H1 (cell line): ENCODE measurements at regions not wholly inside any gene's neighbourhood (a gene's known extent, or its start where the extent isn't known, plus 50 kb on each side); places are given as distances from the start of the nearest gene placed in this dataset.

ENCODE experiments used
- CTCF ChIA-PET: fragments of 300-600 bp; sonication (Branson Sonifier 250); formaldehyde crosslinking; loops from one replicate; lab custom pipeline; 2021; ENCODE audit not compliant: partially characterized antibody; lab: Charles Lee
- POLR2A ChIA-PET: fragments of 300-600 bp; sonication (Branson Sonifier 250); formaldehyde crosslinking; loops from one replicate; lab custom pipeline; 2021; ENCODE audit warnings: inconsistent platforms; ENCODE audit not compliant: partially characterized antibody; lab: Charles Lee
- DNase-seq, 2 experiments: peaks; one replicate each; pipeline versions ENCODE4 v3.0.0 to v3.0.0-alpha.2; 2010 to 2022; ENCODE audit warnings: low spot score in 2 of 2, low read depth in 1 of 2, mixed read lengths in 1 of 2
- FAIRE-seq: peaks from 2 replicates; lab custom pipeline; 2011; peaks lifted over from hg19 to GRCh38; lab: Jason Lieb, UNC
- H2AFZ ChIP-seq: 2 replicates; pipeline ENCODE4 v1.8.1; 2012; ENCODE audit warnings: low read length, inconsistent platforms
- H2AK5ac ChIP-seq: 2 replicates; pipeline ENCODE4 v1.6.1; 2013; ENCODE audit warnings: low read depth, low read length
- H2BK120ac ChIP-seq: replicated peaks from 2 replicates; pipeline ENCODE3; 2013; ENCODE audit warnings: low read depth, low read length, inconsistent platforms
- H2BK12ac ChIP-seq: 2 replicates; pipeline ENCODE4 v1.6.1; 2013; ENCODE audit warnings: low read depth, low read length
- H2BK15ac ChIP-seq: 2 replicates; pipeline ENCODE4 v1.6.1; 2013; ENCODE audit warnings: low read length
- H2BK20ac ChIP-seq: 2 replicates; pipeline ENCODE4 v1.6.1; 2013; ENCODE audit warnings: low read length
- H2BK5ac ChIP-seq: 2 replicates; pipeline ENCODE4 v1.6.1; 2013; ENCODE audit warnings: low read depth, low read length
- H3K14ac ChIP-seq: 2 replicates; pipeline ENCODE4 v1.6.1; 2013; ENCODE audit warnings: inconsistent platforms; ENCODE audit not compliant: insufficient read length
- H3K18ac ChIP-seq: 2 replicates; pipeline ENCODE4 v1.6.1; 2013; ENCODE audit warnings: low read length; ENCODE audit errors: extremely low read depth
- H3K23ac ChIP-seq: 2 replicates; pipeline ENCODE4 v1.6.1; 2013; ENCODE audit warnings: inconsistent platforms; ENCODE audit not compliant: insufficient read length
- H3K23me2 ChIP-seq: 2 replicates; pipeline ENCODE4 v1.6.1; 2013; ENCODE audit warnings: low read depth, low read length
- H3K27ac ChIP-seq: 2 replicates; pipeline ENCODE4 v1.6.1; 2011; ENCODE audit warnings: low read depth, low read length, inconsistent platforms
- H3K27me3 ChIP-seq, 4 experiments: replicated peaks in 1 of 4; 1 replicate in 1 of 4; 2 replicates in 3 of 4; pipeline versions ENCODE4 v1.6.1 to v1.8.1; 2011 to 2013; ENCODE audit warnings: low read length in 3 of 4, mild to moderate bottlenecking in 3 of 4, inconsistent platforms in 2 of 4, mixed read lengths in 2 of 4, moderate library complexity in 1 of 4; ENCODE audit not compliant: control insufficient read depth in 3 of 4, insufficient read depth in 3 of 4; ENCODE audit errors: extremely low read depth in 1 of 4
- H3K36me3 ChIP-seq, 4 experiments: 2 replicates each; pipeline versions ENCODE4 v1.6.1 to v1.8.1; 2011 to 2013; ENCODE audit warnings: mild to moderate bottlenecking in 4 of 4, low read length in 3 of 4, moderate library complexity in 2 of 4, control low read depth in 1 of 4, inconsistent platforms in 1 of 4; ENCODE audit not compliant: insufficient read depth in 4 of 4, control insufficient read depth in 2 of 4
- H3K4ac ChIP-seq: replicated peaks from 2 replicates; pipeline ENCODE3; 2013; ENCODE audit warnings: low read length, low read depth, mixed read lengths, inconsistent platforms; ENCODE audit not compliant: insufficient read length
- H3K4me1 ChIP-seq, 4 experiments: replicated peaks in 1 of 4; 1 replicate in 1 of 4; 2 replicates in 3 of 4; pipeline versions ENCODE4 v1.6.1 to v1.8.1; 2011 to 2013; ENCODE audit warnings: low read length in 3 of 4, inconsistent platforms in 2 of 4, mixed read lengths in 1 of 4; ENCODE audit not compliant: insufficient read depth in 4 of 4, control insufficient read depth in 3 of 4
- H3K4me2 ChIP-seq, 2 experiments: 2 replicates each; pipeline versions ENCODE4 v1.6.1 to v1.8.1; 2011 to 2013; ENCODE audit warnings: low read depth in 2 of 2, low read length in 2 of 2, control low read depth in 1 of 2, inconsistent platforms in 1 of 2, mild to moderate bottlenecking in 1 of 2; ENCODE audit not compliant: insufficient read depth in 1 of 2
- H3K4me3 ChIP-seq, 4 experiments: fragments of 200-600, 300-600 bp in 1 of 4; sonication (generic), shearing (Covaris generic), sonication (Bioruptor Twin) in 1 of 4; 2 replicates each; pipeline versions ENCODE4 v1.5.1 to v1.8.1; 2011 to 2016; ENCODE audit warnings: low read length in 4 of 4, low read depth in 3 of 4, control low read depth in 2 of 4, inconsistent platforms in 2 of 4, mild to moderate bottlenecking in 2 of 4, mixed read lengths in 1 of 4, moderate library complexity in 1 of 4; ENCODE audit not compliant: insufficient read depth in 2 of 4; ENCODE audit errors: extremely low read depth in 1 of 4
- H3K56ac ChIP-seq: replicated peaks from 2 replicates; pipeline ENCODE3; 2013; ENCODE audit warnings: low read depth, mild to moderate bottlenecking, mixed read lengths, low read length, inconsistent platforms; ENCODE audit not compliant: insufficient read length
- H3K79me1 ChIP-seq: 2 replicates; pipeline ENCODE4 v1.6.1; 2013; ENCODE audit warnings: low read depth, low read length, control low read depth
- H3K79me2 ChIP-seq, 2 experiments: 2 replicates each; pipeline versions ENCODE4 v1.6.1 to v1.8.1; 2012 to 2013; ENCODE audit warnings: low read length in 2 of 2, mild to moderate bottlenecking in 2 of 2, inconsistent platforms in 1 of 2; ENCODE audit not compliant: insufficient read depth in 2 of 2, control insufficient read depth in 1 of 2
- H3K9ac ChIP-seq, 4 experiments: replicated peaks in 1 of 4; 1 replicate in 1 of 4; 2 replicates in 3 of 4; pipeline versions ENCODE4 v1.6.1 to v1.8.1; 2011 to 2013; ENCODE audit warnings: low read depth in 3 of 4, low read length in 3 of 4, control low read depth in 2 of 4, mild to moderate bottlenecking in 2 of 4, moderate library complexity in 2 of 4, inconsistent platforms in 1 of 4; ENCODE audit errors: extremely low read depth in 1 of 4
- H3K9me3 ChIP-seq, 2 experiments: 2 replicates each; pipeline versions ENCODE4 v1.6.1 to v1.8.1; 2012 to 2013; ENCODE audit warnings: mild to moderate bottlenecking in 2 of 2, moderate library complexity in 2 of 2, control low read depth in 1 of 2, inconsistent platforms in 1 of 2, low read depth in 1 of 2, low read length in 1 of 2, mixed read lengths in 1 of 2; ENCODE audit not compliant: insufficient read depth in 2 of 2
- H4K20me1 ChIP-seq, 2 experiments: replicated peaks in 1 of 2; 2 replicates each; pipeline versions ENCODE3 to v1.8.1; 2011 to 2013; ENCODE audit warnings: inconsistent platforms in 2 of 2, low read length in 2 of 2, mild to moderate bottlenecking in 1 of 2; ENCODE audit not compliant: insufficient read depth in 2 of 2, control insufficient read depth in 1 of 2
- H4K5ac ChIP-seq: 2 replicates; pipeline ENCODE4 v1.6.1; 2013; ENCODE audit warnings: low read length, low read depth, mixed read lengths, inconsistent platforms; ENCODE audit not compliant: insufficient read length
- H4K8ac ChIP-seq: 2 replicates; pipeline ENCODE4 v1.8.0; 2013; ENCODE audit warnings: mild to moderate bottlenecking, moderate library complexity, low read length, inconsistent platforms; ENCODE audit not compliant: insufficient read depth; ENCODE audit errors: extremely low read depth
- H4K91ac ChIP-seq: replicated peaks from 2 replicates; pipeline ENCODE3; 2013; ENCODE audit warnings: low read length, mixed read lengths, inconsistent platforms; ENCODE audit not compliant: insufficient read length
- ATF3 ChIP-seq: IDR thresholded peaks from 2 replicates; pipeline ENCODE4 v1.6.1; 2011; ENCODE audit warnings: low read depth, mild to moderate bottlenecking, low read length; ENCODE audit not compliant: insufficient read depth
- BACH1 ChIP-seq: IDR thresholded peaks from 2 replicates; pipeline ENCODE4 v1.6.1; 2012; ENCODE audit warnings: low read length, improper control_type of control experiment
- BRCA1 ChIP-seq: IDR thresholded peaks from 2 replicates; pipeline ENCODE4 v1.6.1; 2012; ENCODE audit warnings: low read depth, low read length, improper control_type of control experiment
- CBX5 ChIP-seq: fragments of 300-800, 300-1000 bp; sonication (generic); IDR thresholded peaks from 2 replicates; pipeline ENCODE4 v1.7.1; 2016; ENCODE audit warnings: antibody characterized with exemption, low read length, low read depth
- KDM1A ChIP-seq: fragments of 200-600, 300-600 bp; sonication (generic); IDR thresholded peaks from 2 replicates; pipeline ENCODE4 v1.7.1; 2016; ENCODE audit warnings: mild to moderate bottlenecking, low read length, borderline replicate concordance
- RBBP5 ChIP-seq: IDR thresholded peaks from 2 replicates; pipeline ENCODE4 v1.7.1; 2012; ENCODE audit warnings: low read depth, mild to moderate bottlenecking, inconsistent platforms, low read length, moderate library complexity, borderline replicate concordance
- WGBS, 2 experiments: shearing (Covaris generic) in 1 of 2; methylation state at CpG; one replicate each; pipeline versions ENCODE4 v1.1.6 to v1.1.7; 2013 to 2015; ENCODE audit warnings: low lambda C conversion rate in 2 of 2, mixed read lengths in 2 of 2, inconsistent platforms in 1 of 2, low coverage in 1 of 2, missing lambda C conversion rate in 1 of 2; ENCODE audit not compliant: insufficient replicate concordance in 2 of 2, insufficient coverage in 1 of 2, insufficient read length in 1 of 2; ENCODE audit errors: extremely low coverage in 1 of 2, missing lambda C conversion rate in 1 of 2; 5-methylcytosine and 5-hydroxymethylcytosine counted together

GRCh38 chr3:127478922-127479321 lies 111.6 kb downstream of the TPRA1 start:
- whole genome bisulfite sequencing, 2 experiments, result 91% methylated on average over 7 of the region's 7 CpGs; no CpG with 5 or more reads in 1 of the 2 experiments
- no peak overlapping the region for H3K23ac ChIP-seq
- H3K4me3 ChIP-seq, result no peak overlapping the region
- no peak overlapping the region for H2AFZ ChIP-seq
- no peak overlapping the region for H2AK5ac ChIP-seq
- H3K23me2 ChIP-seq, result no peaks in the 10 kb centered on the region; the same call in 1 of the 2 replicates
- POLR2A ChIA-PET, result no interaction called here
- no peak overlapping the region for H3K9ac ChIP-seq
- H4K91ac ChIP-seq, result no peak overlapping the region
- H4K8ac ChIP-seq, result peak overlapping the region; percentile 16; the same call in 1 of the 2 replicates
- CTCF ChIA-PET, result interaction anchor here (0.7 to 1.1 kb wide), 3 partner anchors 9 to 65 kb away, joined by 3 read pairs; no protein-coding TSS in a partner anchor
- H3K27me3 ChIP-seq, result no peaks in the 10 kb centered on the region
- H2BK20ac ChIP-seq, result no peak overlapping the region
- no peak overlapping the region for H3K14ac ChIP-seq
- peaks cover 0 to 6% (median 4%) of the 10 kb centered on the region in 4 experiments; a peak in 4 of 7 replicates for H3K4me1 ChIP-seq
- no peak overlapping the region for H2BK5ac ChIP-seq
- no peaks in the 10 kb centered on the region for H3K36me3 ChIP-seq
- no peak overlapping the region for H3K4me2 ChIP-seq
- no peak overlapping the region for H3K27ac ChIP-seq
- H3K56ac ChIP-seq, result no peak overlapping the region
- FAIRE-seq, result no peak
- H2BK120ac ChIP-seq, result no peak overlapping the region
- H3K79me1 ChIP-seq, result no peaks in the 10 kb centered on the region
- no peak overlapping the region for H3K4ac ChIP-seq
- H4K5ac ChIP-seq, result no peak overlapping the region
- no peak overlapping the region; the same call in 1 of the 2 replicates for H3K18ac ChIP-seq
- no peak for TF ChIP-seq BACH1
- TF ChIP-seq RBBP5, result no peak
- no peak for TF ChIP-seq CBX5
- TF ChIP-seq BRCA1, result no peak
- TF ChIP-seq KDM1A, result no peak
- no peak for TF ChIP-seq ATF3
- TF ChIP-seq, all 59 proteins: peak for 0
- Histone ChIP-seq H3K79me2 (no peaks in the 10 kb centered on the region), H3K9me3 (no peaks in the 10 kb centered on the region), H2BK15ac (0 out of 2 replicates have a peak overlapping the region, but pooled peaks have one; percentile 19), H4K20me1 (no peaks in the 10 kb centered on the region), H2BK12ac (no peak overlapping the region)
- DNase-seq, result no peak
